HG02642 (cell line): ENCODE measurements at regions not wholly inside any gene's neighbourhood (a gene's known extent, or its start where the extent isn't known, plus 50 kb on each side); places are given as distances from the start of the nearest gene placed in this dataset.
"Not testable (repeated sequence)": the region's sequence is repeated elsewhere in the genome, so short reads cannot be mapped to it uniquely, and the experiment has no call there.

ENCODE experiments used
- ATAC-seq: cut with Tn5 transposase; IDR thresholded peaks from one replicate; pipeline ENCODE4 v1.9.1; 2021; ENCODE audit warnings: mild to moderate bottlenecking; ENCODE audit not compliant: unreplicated experiment, poor library complexity

GRCh38 chr3:195635262-195635873, 51.6 kb upstream of the APOD start:
- not testable (repeated sequence) for ATAC-seq

- peak; percentile 93 for ATAC-seq
Observed at GRCh38 chr3:195634426-195635261, 50.9 kb upstream of the APOD start.
